EL (cell line): ENCODE measurements at regions not wholly inside any gene's neighbourhood (a gene's known extent, or its start where the extent isn't known, plus 50 kb on each side); places are given as distances from the start of the nearest gene placed in this dataset.
A peak's percentile ranks its signal among the peaks of the same experiment; 100 is the strongest.
"Not testable (repeated sequence)": the region's sequence is repeated elsewhere in the genome, so short reads cannot be mapped to it uniquely, and the experiment has no call there.

ENCODE experiments used
- DNase-seq: peaks from one replicate; pipeline ENCODE4 v3.0.0-alpha.2; 2016

- DNase-seq = no peak
Observed at GRCh38 chr5:52255308-52255707, 532.4 kb upstream of the ITGA1 start.

GRCh38 chr5:52262844-52263243 lies 524.9 kb upstream of the ITGA1 start:
- DNase-seq = no peak

GRCh38 chr5:52269401-52269800 lies 518.3 kb upstream of the ITGA1 start:
- DNase-seq = no peak

- no peak for DNase-seq
Observed at GRCh38 chr5:52269859-52270258, 517.9 kb upstream of the ITGA1 start.

- no peak for DNase-seq
Observed at GRCh38 chr5:52275639-52276038, 512.1 kb upstream of the ITGA1 start.

- DNase-seq = no peak
Observed at GRCh38 chr5:52277101-52277500, 510.6 kb upstream of the ITGA1 start.

GRCh38 chr5:52282647-52283046 lies 505.1 kb upstream of the ITGA1 start:
- no peak for DNase-seq

GRCh38 chr5:52283221-52283620 lies 504.5 kb upstream of the ITGA1 start:
- no peak for DNase-seq

- DNase-seq = no peak
Observed at GRCh38 chr5:52300703-52301372, 486.9 kb upstream of the ITGA1 start.

- not testable (repeated sequence) for DNase-seq
Observed at GRCh38 chr5:52304816-52305215, 482.9 kb upstream of the ITGA1 start.

GRCh38 chr5:52328220-52328806 lies 459.4 kb upstream of the ITGA1 start:
- DNase-seq = no peak

- no peak for DNase-seq
Observed at GRCh38 chr5:52331725-52332124, 456.0 kb upstream of the ITGA1 start.

- DNase-seq = no peak
Observed at GRCh38 chr5:52334367-52334766, 453.3 kb upstream of the ITGA1 start.

GRCh38 chr5:52339285-52339684 lies 448.4 kb upstream of the ITGA1 start:
- no peak for DNase-seq

- no peak for DNase-seq
Observed at GRCh38 chr5:52342361-52342760, 445.4 kb upstream of the ITGA1 start.

- peak; percentile 13 for DNase-seq
Observed at GRCh38 chr5:52356311-52356918, 431.3 kb upstream of the ITGA1 start.

GRCh38 chr5:52359261-52359660 lies 428.5 kb upstream of the ITGA1 start:
- DNase-seq = no peak

- no peak for DNase-seq
Observed at GRCh38 chr5:52360985-52361384, 426.7 kb upstream of the ITGA1 start.

GRCh38 chr5:52374286-52374685 lies 413.4 kb upstream of the ITGA1 start:
- no peak for DNase-seq

- no peak for DNase-seq
Observed at GRCh38 chr5:52375969-52376368, 411.7 kb upstream of the ITGA1 start.

GRCh38 chr5:52376592-52376991 lies 411.1 kb upstream of the ITGA1 start:
- DNase-seq = no peak

- no peak for DNase-seq
Observed at GRCh38 chr5:52378237-52378636, 409.5 kb upstream of the ITGA1 start.

GRCh38 chr5:52388349-52388748 lies 399.4 kb upstream of the ITGA1 start:
- no peak for DNase-seq

- DNase-seq = no peak
Observed at GRCh38 chr5:52392321-52392720, 395.4 kb upstream of the ITGA1 start.

GRCh38 chr5:52409835-52410234 lies 377.9 kb upstream of the ITGA1 start:
- DNase-seq = no peak
